Retinal pigment epithelial cell (primary cell): ENCODE measurements at regions not wholly inside any gene's neighbourhood (a gene's known extent, or its start where the extent isn't known, plus 50 kb on each side); places are given as distances from the start of the nearest gene placed in this dataset.
"Not testable (repeated sequence)": the region's sequence is repeated elsewhere in the genome, so short reads cannot be mapped to it uniquely, and the experiment has no call there.

Source experiments
- DNase-seq: peaks from one replicate; pipeline ENCODE4 v3.0.0-alpha.2; 2010; ENCODE audit warnings: low read depth
- H3K4me3 ChIP-seq: 2 replicates; pipeline ENCODE4 v1.5.1; 2011; ENCODE audit warnings: mild to moderate bottlenecking, low read length, control low read depth, moderate library complexity
- TF ChIP-seq, protein P1 (sequence below): conservative IDR thresholded peaks from 2 replicates; pipeline ENCODE4 v1.5.1; 2011; ENCODE audit warnings: low read depth, low read length, control low read depth, inconsistent platforms

DNA sequence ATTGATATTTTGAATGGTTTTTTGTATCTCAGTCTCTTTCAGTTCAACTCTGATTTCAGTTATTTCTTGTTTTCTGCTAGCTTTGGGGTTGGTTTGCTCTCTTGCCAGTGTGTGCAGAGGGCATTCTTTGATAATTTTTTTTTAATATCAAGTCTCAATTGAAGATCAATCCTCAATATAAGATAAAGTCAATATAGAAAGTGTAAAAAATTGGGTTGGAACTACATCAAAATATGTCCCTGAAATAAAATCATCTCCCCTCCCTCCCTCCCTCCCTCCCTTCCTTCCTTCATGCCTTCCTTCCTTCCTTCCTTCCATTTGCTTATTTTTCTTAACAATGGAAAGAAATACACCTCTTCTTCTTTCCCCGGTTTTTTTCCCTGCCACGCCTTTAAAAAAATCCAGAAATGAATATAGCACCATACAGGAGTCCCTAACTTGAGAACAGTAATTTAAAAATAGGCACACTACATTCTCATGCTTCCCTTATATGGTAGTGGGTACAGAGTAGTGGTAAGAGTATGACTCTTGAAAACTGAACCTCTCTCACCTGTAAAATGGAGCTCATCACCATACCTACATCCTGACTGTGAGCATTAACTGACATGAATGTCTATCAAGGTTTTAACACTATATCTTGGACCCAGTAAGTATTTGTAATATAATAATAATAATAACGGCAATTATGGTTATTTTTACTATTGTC is 221.9 kb downstream of the GIPC2 start:
- TF ChIP-seq, protein P1, sequence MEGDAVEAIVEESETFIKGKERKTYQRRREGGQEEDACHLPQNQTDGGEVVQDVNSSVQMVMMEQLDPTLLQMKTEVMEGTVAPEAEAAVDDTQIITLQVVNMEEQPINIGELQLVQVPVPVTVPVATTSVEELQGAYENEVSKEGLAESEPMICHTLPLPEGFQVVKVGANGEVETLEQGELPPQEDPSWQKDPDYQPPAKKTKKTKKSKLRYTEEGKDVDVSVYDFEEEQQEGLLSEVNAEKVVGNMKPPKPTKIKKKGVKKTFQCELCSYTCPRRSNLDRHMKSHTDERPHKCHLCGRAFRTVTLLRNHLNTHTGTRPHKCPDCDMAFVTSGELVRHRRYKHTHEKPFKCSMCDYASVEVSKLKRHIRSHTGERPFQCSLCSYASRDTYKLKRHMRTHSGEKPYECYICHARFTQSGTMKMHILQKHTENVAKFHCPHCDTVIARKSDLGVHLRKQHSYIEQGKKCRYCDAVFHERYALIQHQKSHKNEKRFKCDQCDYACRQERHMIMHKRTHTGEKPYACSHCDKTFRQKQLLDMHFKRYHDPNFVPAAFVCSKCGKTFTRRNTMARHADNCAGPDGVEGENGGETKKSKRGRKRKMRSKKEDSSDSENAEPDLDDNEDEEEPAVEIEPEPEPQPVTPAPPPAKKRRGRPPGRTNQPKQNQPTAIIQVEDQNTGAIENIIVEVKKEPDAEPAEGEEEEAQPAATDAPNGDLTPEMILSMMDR, result no peak
- H3K4me3 ChIP-seq, result no peak overlapping the region
- DNase-seq, result no peak

DNA sequence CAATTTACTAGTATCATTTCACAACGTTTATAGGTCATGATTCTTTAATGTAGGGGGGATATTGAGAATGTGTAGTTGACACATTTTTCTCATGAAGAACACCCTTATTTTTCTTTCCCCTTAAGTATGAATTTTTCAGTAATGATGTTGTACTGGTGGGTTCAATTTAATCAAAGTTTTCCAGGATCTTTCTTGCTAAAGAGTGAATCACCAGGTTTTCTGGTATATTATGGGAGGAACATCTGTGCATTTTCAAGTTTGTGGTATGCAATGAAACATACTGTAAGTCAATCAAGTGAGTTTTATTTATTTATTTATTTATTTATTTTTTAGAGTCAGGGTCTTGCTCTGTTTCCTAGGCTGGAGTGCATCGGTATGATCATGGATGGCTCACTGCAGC is 221.2 kb upstream of the PTGFR start:
- TF ChIP-seq, protein P1, result no peak
- no peak overlapping the region for H3K4me3 ChIP-seq
- DNase-seq, result no peak

DNA sequence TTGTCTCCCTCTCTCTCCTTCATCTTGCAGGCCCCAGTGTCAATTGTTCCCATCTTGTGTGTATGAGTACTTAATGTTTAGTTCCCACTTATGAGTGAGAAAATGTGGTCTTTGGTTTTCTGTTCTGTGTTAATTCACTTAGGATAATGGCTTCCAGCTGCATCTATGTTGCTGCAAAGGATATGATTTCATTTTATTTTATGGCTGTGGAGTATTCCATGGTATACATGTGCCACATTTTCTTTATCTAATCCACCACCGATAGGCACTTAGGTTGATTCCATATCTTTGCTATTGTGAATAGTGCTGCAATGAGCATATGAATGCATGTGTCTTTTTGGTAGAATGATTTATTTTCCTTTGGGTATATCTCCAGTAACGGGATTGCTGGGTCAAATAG is 219.4 kb upstream of the PTGFR start:
- H3K4me3 ChIP-seq, DNase-seq: not testable (repeated sequence)

DNA sequence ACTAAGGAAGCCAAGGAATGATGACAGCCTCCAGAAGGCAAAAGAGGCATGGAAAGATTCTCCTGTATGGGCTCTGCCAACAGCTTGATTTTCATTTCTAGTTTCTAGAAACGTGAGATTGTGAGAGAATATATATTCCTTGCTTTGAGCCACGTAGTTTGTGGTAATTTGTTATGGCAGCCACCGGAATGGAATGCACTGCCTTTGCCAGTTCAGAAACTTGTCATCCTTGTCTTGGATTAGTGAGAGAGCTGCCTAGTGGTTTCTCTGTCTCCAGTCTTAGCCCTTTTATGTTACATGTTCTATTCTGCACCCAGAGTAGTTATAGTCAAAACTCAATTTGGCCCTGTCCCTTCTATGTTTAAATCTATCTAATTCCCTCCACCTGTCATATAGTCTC is 216.0 kb upstream of the PTGFR start:
- DNase-seq, result peak; percentile 78
- H3K4me3 ChIP-seq, result no peak overlapping the region
- TF ChIP-seq, protein P1, result no peak

- TF ChIP-seq, protein P1, result no peak
- no peak for DNase-seq
- H3K4me3 ChIP-seq, result no peak overlapping the region
These were observed 215.3 kb upstream of the PTGFR start for GRCh38 chr1:78275456-78275855.

DNA sequence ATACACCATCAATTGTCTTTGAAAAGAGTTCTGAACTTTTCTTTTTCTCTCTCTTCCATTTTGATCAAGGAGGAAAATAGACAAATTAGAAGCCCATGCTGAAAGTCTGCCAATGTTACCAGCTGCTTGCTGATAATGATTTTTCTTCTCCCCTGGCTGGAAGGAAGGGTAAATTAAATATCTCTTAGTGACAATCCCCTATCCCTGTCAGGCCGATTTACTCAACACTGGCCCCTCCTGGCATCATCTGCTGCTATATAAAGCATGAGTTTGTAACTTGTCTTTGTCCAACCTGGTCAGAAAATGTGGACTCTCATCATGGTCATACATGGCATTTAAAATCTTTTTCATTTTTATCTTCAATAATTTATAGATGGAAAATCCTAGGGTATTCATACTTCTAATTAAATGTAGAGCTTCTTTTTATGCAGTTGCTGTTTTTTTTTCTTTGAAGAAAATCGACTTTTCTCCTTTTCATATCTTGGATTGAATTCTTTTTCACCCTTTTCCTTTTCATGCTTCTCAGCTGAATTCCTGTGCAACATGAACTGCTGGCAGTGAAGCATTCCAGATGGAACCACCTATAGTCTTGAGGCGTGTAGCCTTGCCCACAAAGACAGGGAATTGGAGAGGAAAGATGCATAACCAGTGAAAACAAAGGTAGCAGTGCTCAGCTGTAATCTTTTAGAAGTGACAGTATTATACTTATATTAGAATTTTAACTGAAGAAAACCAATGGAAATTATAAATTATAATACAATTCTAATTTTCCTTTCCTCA is 214.7 kb upstream of the PTGFR start:
- TF ChIP-seq, protein P1, result no peak
- DNase-seq, result no peak
- no peak overlapping the region for H3K4me3 ChIP-seq

GRCh38 chr1:78277253-78277652 is 213.5 kb upstream of the PTGFR start:
- TF ChIP-seq, protein P1, result no peak

More at GRCh38 chr1:78277253-78277652, 213.5 kb upstream of the PTGFR start:
- no peak overlapping the region for H3K4me3 ChIP-seq
- DNase-seq, result no peak
